K562 (cell line): ENCODE measurements at regions not wholly inside any gene's neighbourhood (a gene's known extent, or its start where the extent isn't known, plus 50 kb on each side); places are given as distances from the start of the nearest gene placed in this dataset.

ENCODE experiments used
- ATAC-seq: fragments of 200-7000 bp; cut with Tn5 transposase; 3 replicates; pipeline ENCODE4 v1.9.1; 2020; ENCODE audit warnings: moderate library complexity
- BruUV-seq: library from RNA; stranded (reverse); fragments of 400-500 nt; replicated peaks from 2 replicates; lab custom pipeline; 2021; lab: Mats Ljungman, UMichigan
- CTCF ChIA-PET: fragments of 300-600 bp; formaldehyde crosslinking; extraction: SDS; loops from one replicate; lab custom pipeline; 2021; ENCODE audit warnings: low intra/inter-chr PET ratio; lab: Yijun Ruan, JAX
- POLR2A ChIA-PET: fragments of 300-600, 350-650 bp; sonication (Branson Sonifier 250); formaldehyde crosslinking; extraction: SDS; loops from one replicate; lab custom pipeline; 2021; ENCODE audit warnings: antibody characterized with exemption, inconsistent platforms; lab: Yijun Ruan, JAX
- DNase-seq, 4 experiments: peaks; one replicate each; pipeline versions ENCODE4 v3.0.0 to v3.0.0-alpha.2; 2011 to 2018; ENCODE audit warnings: low spot score in 3 of 4, mixed read lengths in 3 of 4; ENCODE audit errors: extremely low read depth in 1 of 4
- FAIRE-seq: peaks from 2 replicates; lab custom pipeline; 2011; peaks lifted over from hg19 to GRCh38; lab: Jason Lieb, UNC
- H2AFZ ChIP-seq: 2 replicates; pipeline ENCODE4 v1.6.0; 2011; ENCODE audit warnings: low read depth, low read length, control low read depth, inconsistent platforms
- H3K27ac ChIP-seq: fragments of 200-600 bp; 3 replicates; pipeline ENCODE4 v1.8.0; 2011; ENCODE audit warnings: low read depth, mild to moderate bottlenecking, control low read depth, inconsistent platforms, low read length, moderate library complexity, mixed read lengths; ENCODE audit errors: extremely low read depth
- H3K27me3 ChIP-seq, 2 experiments: fragments of 300-600 bp in 1 of 2; 2 replicates in 1 of 2; 3 replicates in 1 of 2; pipeline versions ENCODE4 v1.6.0 to v1.8.0; 2011; ENCODE audit warnings: inconsistent platforms in 2 of 2, low read length in 2 of 2, mild to moderate bottlenecking in 1 of 2, mixed read lengths in 1 of 2, moderate library complexity in 1 of 2; ENCODE audit not compliant: control insufficient read depth in 2 of 2, insufficient read depth in 2 of 2
- H3K36me3 ChIP-seq: fragments of 300-600 bp; 3 replicates; pipeline ENCODE4 v1.8.0; 2011; ENCODE audit warnings: mild to moderate bottlenecking, low read length, inconsistent platforms; ENCODE audit not compliant: control insufficient read depth, insufficient read depth
- H3K4me1 ChIP-seq, 2 experiments: fragments of 200-600 bp in 1 of 2; replicated peaks in 1 of 2; 2 replicates in 1 of 2; 3 replicates in 1 of 2; pipeline versions ENCODE4 v1.5.1 to v1.8.0; 2011; ENCODE audit warnings: inconsistent platforms in 2 of 2, low read length in 2 of 2, mild to moderate bottlenecking in 1 of 2, mixed read lengths in 1 of 2, moderate library complexity in 1 of 2; ENCODE audit not compliant: control insufficient read depth in 2 of 2, insufficient read depth in 2 of 2
- H3K4me2 ChIP-seq: 2 replicates; pipeline ENCODE4 v1.6.1; 2011; ENCODE audit warnings: low read length, control low read depth, inconsistent platforms, mixed read lengths; ENCODE audit not compliant: insufficient read depth
- H3K4me3 ChIP-seq: fragments of 200-600 bp; sonication (generic), shearing (Covaris generic); 2 replicates; pipeline ENCODE4 v1.5.1; 2016; ENCODE audit warnings: control low read depth, inconsistent platforms
- H3K79me2 ChIP-seq: fragments of 200-600 bp; 3 replicates; pipeline ENCODE4 v1.8.0; 2011; ENCODE audit warnings: low read length, inconsistent platforms; ENCODE audit not compliant: control insufficient read depth, insufficient read depth
- H3K9ac ChIP-seq, 2 experiments: 2 replicates each; pipeline versions ENCODE4 v1.6.0 to v1.6.1; 2011; ENCODE audit warnings: low read depth in 2 of 2, low read length in 2 of 2, control low read depth in 1 of 2, inconsistent platforms in 1 of 2, mild to moderate bottlenecking in 1 of 2, mixed read lengths in 1 of 2; ENCODE audit not compliant: insufficient read depth in 1 of 2
- H3K9me1 ChIP-seq: one replicate; pipeline ENCODE4 v1.6.0; 2011; ENCODE audit warnings: inconsistent platforms, mild to moderate bottlenecking, low read length, moderate library complexity; ENCODE audit not compliant: control insufficient read depth, insufficient read depth
- H3K9me3 ChIP-seq: replicated peaks from 2 replicates; pipeline ENCODE4 v1.5.1; 2011; ENCODE audit warnings: low read depth, low read length, inconsistent platforms; ENCODE audit not compliant: control insufficient read depth, insufficient read depth
- H4K20me1 ChIP-seq: replicated peaks from 2 replicates; pipeline ENCODE4 v1.6.1; 2011; ENCODE audit warnings: low read length, inconsistent platforms, mixed read lengths; ENCODE audit not compliant: control insufficient read depth, insufficient read depth
- E2F6 ChIP-seq, 2 experiments: IDR thresholded peaks; 2 replicates each; pipeline ENCODE4 v1.6.1; 2011; ENCODE audit warnings: borderline replicate concordance in 1 of 2, control low read depth in 1 of 2, low read depth in 1 of 2, low read length in 1 of 2, mild to moderate bottlenecking in 1 of 2, mixed read lengths in 1 of 2, moderate library complexity in 1 of 2; ENCODE audit not compliant: insufficient read depth in 1 of 2, insufficient read length in 1 of 2, poor library complexity in 1 of 2, severe bottlenecking in 1 of 2; ENCODE audit errors: extremely low read depth in 1 of 2
- MAFG ChIP-seq: fragments of 450-650 bp; conservative IDR thresholded peaks from 2 replicates; pipeline ENCODE4 v1.6.1; 2016; ENCODE audit warnings: missing genetic modification characterization, missing compliant biosample characterization
- TCF7 ChIP-seq: sonication (generic); IDR thresholded peaks from 2 replicates; pipeline ENCODE4 v1.6.1; 2016; ENCODE audit warnings: antibody characterized with exemption, borderline replicate concordance
- ZNF609 ChIP-seq: sonication (generic); formaldehyde crosslinking; IDR thresholded peaks from 2 replicates; pipeline ENCODE4 v1.8.1; 2023; ENCODE audit warnings: missing genetic modification reagents, mild to moderate bottlenecking, borderline replicate concordance
- ZNF644 ChIP-seq: fragments of 200-800 bp; sonication (Bioruptor generic); IDR thresholded peaks from 2 replicates; pipeline ENCODE4 v1.6.1; 2016; ENCODE audit warnings: low read depth, missing genetic modification characterization, missing compliant biosample characterization
- WGBS: fragments of 100-300 bp; shearing (Covaris generic); methylation state at CpG from one replicate; pipeline ENCODE4 v1.1.6; 2016; ENCODE audit warnings: low coverage, mixed read lengths; ENCODE audit not compliant: insufficient coverage; ENCODE audit errors: missing lambda C conversion rate; 5-methylcytosine and 5-hydroxymethylcytosine counted together
- in situ Hi-C: fragments of 300-500 bp; cut with MboI; formaldehyde crosslinking; loops from 4 replicates; pipeline ENCODE4 v1.15.0; 2018; ENCODE audit warnings: inconsistent platforms, mixed read lengths
- intact Hi-C: fragments of 100-400 bp; cut with micrococcal nuclease; formaldehyde crosslinking; loops from 2 replicates; pipeline ENCODE4 v1.14.2; 2022
- TF ChIP-seq, protein P1 (sequence below): sonication (generic); formaldehyde crosslinking; IDR thresholded peaks from 2 replicates; pipeline ENCODE4 v1.8.0; 2022; ENCODE audit warnings: mild to moderate bottlenecking, missing genetic modification reagents

GRCh38 chr4:114364857-114365256, 233.8 kb upstream of the UGT8 start:
- in situ Hi-C loops (no loop called here), intact Hi-C loops (no loop called here)
- H3K4me2 ChIP-seq: no peak overlapping the region
- no peaks in the 10 kb centered on the region for H4K20me1 ChIP-seq
- H3K4me1 ChIP-seq: no peaks in the 10 kb centered on the region
- TF ChIP-seq ZNF644 (tag) (no peak), MAFG (no peak), E2F6 (IDR thresholded peaks at IDR 0.05; ENCODE audit: borderline replicate concordance in 1 of 2, extremely low read depth in 1 of 2, insufficient read depth in 1 of 2, insufficient read length in 1 of 2, low read depth in 1 of 2, low read length in 1 of 2, poor library complexity in 1 of 2, severe bottlenecking in 1 of 2) (no peak), ZNF609 (no peak), TCF7 (no peak)
- TF ChIP-seq, protein P1, sequence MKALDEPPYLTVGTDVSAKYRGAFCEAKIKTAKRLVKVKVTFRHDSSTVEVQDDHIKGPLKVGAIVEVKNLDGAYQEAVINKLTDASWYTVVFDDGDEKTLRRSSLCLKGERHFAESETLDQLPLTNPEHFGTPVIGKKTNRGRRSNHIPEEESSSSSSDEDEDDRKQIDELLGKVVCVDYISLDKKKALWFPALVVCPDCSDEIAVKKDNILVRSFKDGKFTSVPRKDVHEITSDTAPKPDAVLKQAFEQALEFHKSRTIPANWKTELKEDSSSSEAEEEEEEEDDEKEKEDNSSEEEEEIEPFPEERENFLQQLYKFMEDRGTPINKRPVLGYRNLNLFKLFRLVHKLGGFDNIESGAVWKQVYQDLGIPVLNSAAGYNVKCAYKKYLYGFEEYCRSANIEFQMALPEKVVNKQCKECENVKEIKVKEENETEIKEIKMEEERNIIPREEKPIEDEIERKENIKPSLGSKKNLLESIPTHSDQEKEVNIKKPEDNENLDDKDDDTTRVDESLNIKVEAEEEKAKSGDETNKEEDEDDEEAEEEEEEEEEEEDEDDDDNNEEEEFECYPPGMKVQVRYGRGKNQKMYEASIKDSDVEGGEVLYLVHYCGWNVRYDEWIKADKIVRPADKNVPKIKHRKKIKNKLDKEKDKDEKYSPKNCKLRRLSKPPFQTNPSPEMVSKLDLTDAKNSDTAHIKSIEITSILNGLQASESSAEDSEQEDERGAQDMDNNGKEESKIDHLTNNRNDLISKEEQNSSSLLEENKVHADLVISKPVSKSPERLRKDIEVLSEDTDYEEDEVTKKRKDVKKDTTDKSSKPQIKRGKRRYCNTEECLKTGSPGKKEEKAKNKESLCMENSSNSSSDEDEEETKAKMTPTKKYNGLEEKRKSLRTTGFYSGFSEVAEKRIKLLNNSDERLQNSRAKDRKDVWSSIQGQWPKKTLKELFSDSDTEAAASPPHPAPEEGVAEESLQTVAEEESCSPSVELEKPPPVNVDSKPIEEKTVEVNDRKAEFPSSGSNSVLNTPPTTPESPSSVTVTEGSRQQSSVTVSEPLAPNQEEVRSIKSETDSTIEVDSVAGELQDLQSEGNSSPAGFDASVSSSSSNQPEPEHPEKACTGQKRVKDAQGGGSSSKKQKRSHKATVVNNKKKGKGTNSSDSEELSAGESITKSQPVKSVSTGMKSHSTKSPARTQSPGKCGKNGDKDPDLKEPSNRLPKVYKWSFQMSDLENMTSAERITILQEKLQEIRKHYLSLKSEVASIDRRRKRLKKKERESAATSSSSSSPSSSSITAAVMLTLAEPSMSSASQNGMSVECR: no peak
- H3K4me3 ChIP-seq: no peak overlapping the region
- no peak overlapping the region for H2AFZ ChIP-seq
- no peaks in the 10 kb centered on the region for H3K36me3 ChIP-seq
- BruUV-seq: no TSS peak
- no peak overlapping the region for H3K9ac ChIP-seq
- H3K9me3 ChIP-seq: no peaks in the 10 kb centered on the region
- H3K79me2 ChIP-seq: no peaks in the 10 kb centered on the region
- H3K9me1 ChIP-seq: no peaks in the 10 kb centered on the region
- ATAC-seq (no peak), DNase-seq (no peak), FAIRE-seq (no peak)
- CTCF ChIA-PET: no interaction called here
- H3K27ac ChIP-seq: no peak overlapping the region
- POLR2A ChIA-PET: no interaction called here
- H3K27me3 ChIP-seq: no peaks in the 10 kb centered on the region
- 0% methylated on average over 1 of the region's 1 CpG for WGBS
